ENCODE measurements at regions not wholly inside any gene's neighbourhood (a gene's known extent, or its start where the extent isn't known, plus 50 kb on each side); places are given as distances from the start of the nearest gene placed in this dataset.

- Histone ChIP-seq H3K4me3 (no peak overlapping the region), H3K9ac (ENCODE audit: control insufficient read depth, insufficient read depth, low read length) (no peak overlapping the region), H3K4me2 (ENCODE audit: control insufficient read depth, insufficient read depth) (no peak overlapping the region), H3K79me2 (ENCODE audit: control insufficient read depth, insufficient read depth, low read length) (no peaks in the 10 kb centered on the region), H2AFZ (ENCODE audit: control insufficient read depth, low read depth, low read length) (no peak overlapping the region), H3K9me3 (replicated peaks; ENCODE audit: control insufficient read depth, insufficient read depth, low read length) (no peaks in the 10 kb centered on the region), H3K27me3 (replicated peaks in 1 of 2; ENCODE audit: control insufficient read depth in 2 of 2, insufficient read depth in 2 of 2, low read length in 1 of 2) (no peaks in the 10 kb centered on the region; a peak in 1 of 4 replicates), H3K36me3 (ENCODE audit: control insufficient read depth in 2 of 2, insufficient read depth in 2 of 2, low read length in 1 of 2) (no peaks in the 10 kb centered on the region), H3K27ac (ENCODE audit: control insufficient read depth, insufficient read depth) (no peak overlapping the region), H3K4me1 (ENCODE audit: control insufficient read depth, insufficient read depth, low read length) (no peaks in the 10 kb centered on the region), H4K20me1 (ENCODE audit: control insufficient read depth, insufficient read depth) (no peaks in the 10 kb centered on the region)
- in situ Hi-C loops (cut with MboI): no loop called here
- no TSS peak for BruUV-seq (replicated peaks)
- WGBS (ENCODE audit: insufficient coverage, insufficient replicate concordance, low lambda C conversion rate, missing lambda C conversion rate): 65% methylated on average over 3 of the region's 3 CpGs
- ChIA-PET SMC1A (ENCODE audit: uncharacterized antibody, unreplicated experiment) (interaction anchor here (0.8 to 1.2 kb wide), 2 partner anchors 11 to 30 kb away, joined by 3 read pairs; no protein-coding TSS in a partner anchor), CTCF (interaction anchor here (1.8 kb wide), 1 partner anchor 11 kb away, joined by 3 read pairs; no protein-coding TSS in a partner anchor), POLR2A (no interaction called here), RAD21 (ENCODE audit: unreplicated experiment) (no interaction called here)
- no peak for FAIRE-seq
- DNase-seq (ENCODE audit: low read depth, low spot score): no peak
- ATAC-seq: no peak
- intact Hi-C loops (cut with micrococcal nuclease; ENCODE audit: unreplicated experiment): no loop called here
- no peak for TF ChIP-seq ZSCAN29 (IDR thresholded peaks at IDR 0.05)
- no peak for TF ChIP-seq ASH2L (IDR thresholded peaks at IDR 0.05; ENCODE audit: borderline replicate concordance, low read depth)
- TF ChIP-seq RB1 (IDR thresholded peaks at IDR 0.05; ENCODE audit: borderline replicate concordance): no peak
- TF ChIP-seq BCL11A (IDR thresholded peaks at IDR 0.05; ENCODE audit: low read depth, low read length): no peak
- TF ChIP-seq POLR2A (IDR thresholded peaks at IDR 0.05; ENCODE audit: low read depth, low read length): no peak
- TF ChIP-seq CEBPB (IDR thresholded peaks at IDR 0.05; ENCODE audit: borderline replicate concordance in 1 of 2, low read depth in 2 of 2, low read length in 2 of 2): no peak
- TF ChIP-seq PBX3 (IDR thresholded peaks at IDR 0.05; ENCODE audit: insufficient replicate concordance, low read depth, low read length): no peak
- no peak for TF ChIP-seq TARDBP (IDR thresholded peaks at IDR 0.05; ENCODE audit: borderline replicate concordance)
- no peak for TF ChIP-seq TCF3 (IDR thresholded peaks at IDR 0.05; ENCODE audit: borderline replicate concordance, insufficient read depth, low read depth, low read length)
- no peak for TF ChIP-seq GABPA (IDR thresholded peaks at IDR 0.05; ENCODE audit: low read depth)
Measured at GRCh38 chr3:104768886-104769285, 597.8 kb upstream of the ALCAM start.
